ENCODE measurements at regions not wholly inside any gene's neighbourhood (a gene's known extent, or its start where the extent isn't known, plus 50 kb on each side); places are given as distances from the start of the nearest gene placed in this dataset.

DNA sequence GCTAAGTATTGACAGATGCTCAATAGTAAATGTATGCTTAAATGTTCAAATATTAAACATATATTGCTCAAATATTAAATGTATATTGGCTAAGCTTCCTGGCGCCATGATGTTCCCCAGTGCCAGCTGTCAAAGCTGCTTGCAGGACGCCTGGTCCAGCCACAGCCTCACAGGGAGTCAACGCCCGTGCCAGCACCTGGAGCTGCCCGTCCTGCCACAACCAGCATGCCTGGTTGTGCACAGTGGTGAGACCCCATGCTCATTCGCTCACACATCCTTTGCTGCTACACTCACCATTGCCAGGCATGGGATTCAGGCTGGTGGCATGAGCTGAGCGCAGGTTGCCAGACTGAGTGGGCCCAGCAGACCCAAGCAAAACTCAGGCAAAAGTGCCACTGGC, 926.9 kb upstream of the EDIL3 start:
- CTCF ChIA-PET = no interaction called here
- no peaks in the 10 kb centered on the region for H3K36me3 ChIP-seq (ENCODE audit: insufficient read depth, low read length, poor library complexity, severe bottlenecking)
- H3K4me3 ChIP-seq (ENCODE audit: low read depth, low read length, poor library complexity, severe bottlenecking) = no peak overlapping the region
- H3K27me3 ChIP-seq (replicated peaks; ENCODE audit: insufficient read depth, low read depth, low read length, poor library complexity) = no peaks in the 10 kb centered on the region
- no peaks in the 10 kb centered on the region for H3K9me3 ChIP-seq (ENCODE audit: low read depth, low read length, poor library complexity, severe bottlenecking)
- peaks cover 3% of the 10 kb centered on the region for H3K4me1 ChIP-seq (ENCODE audit: insufficient read depth, low read length, poor library complexity, severe bottlenecking)
- TF ChIP-seq EZH2 (IDR thresholded peaks at IDR 0.05; ENCODE audit: borderline replicate concordance, low read depth, low read length, poor library complexity, severe bottlenecking) = no peak
- TF ChIP-seq, protein P1, sequence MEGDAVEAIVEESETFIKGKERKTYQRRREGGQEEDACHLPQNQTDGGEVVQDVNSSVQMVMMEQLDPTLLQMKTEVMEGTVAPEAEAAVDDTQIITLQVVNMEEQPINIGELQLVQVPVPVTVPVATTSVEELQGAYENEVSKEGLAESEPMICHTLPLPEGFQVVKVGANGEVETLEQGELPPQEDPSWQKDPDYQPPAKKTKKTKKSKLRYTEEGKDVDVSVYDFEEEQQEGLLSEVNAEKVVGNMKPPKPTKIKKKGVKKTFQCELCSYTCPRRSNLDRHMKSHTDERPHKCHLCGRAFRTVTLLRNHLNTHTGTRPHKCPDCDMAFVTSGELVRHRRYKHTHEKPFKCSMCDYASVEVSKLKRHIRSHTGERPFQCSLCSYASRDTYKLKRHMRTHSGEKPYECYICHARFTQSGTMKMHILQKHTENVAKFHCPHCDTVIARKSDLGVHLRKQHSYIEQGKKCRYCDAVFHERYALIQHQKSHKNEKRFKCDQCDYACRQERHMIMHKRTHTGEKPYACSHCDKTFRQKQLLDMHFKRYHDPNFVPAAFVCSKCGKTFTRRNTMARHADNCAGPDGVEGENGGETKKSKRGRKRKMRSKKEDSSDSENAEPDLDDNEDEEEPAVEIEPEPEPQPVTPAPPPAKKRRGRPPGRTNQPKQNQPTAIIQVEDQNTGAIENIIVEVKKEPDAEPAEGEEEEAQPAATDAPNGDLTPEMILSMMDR (conservative IDR thresholded peaks at IDR 0.05; ENCODE audit: low read depth, low read length) = no peak
- POLR2A ChIA-PET (ENCODE audit: low non-redundant PET) = no interaction called here
- DNase-seq (ENCODE audit: low spot score) = no peak
- H3K27ac ChIP-seq (ENCODE audit: low read depth, low read length, poor library complexity, severe bottlenecking) = no peak overlapping the region
- intact Hi-C loops (cut with micrococcal nuclease; ENCODE audit: unreplicated experiment) = no loop called here
- no TSS peak for BruUV-seq (replicated peaks)

DNA sequence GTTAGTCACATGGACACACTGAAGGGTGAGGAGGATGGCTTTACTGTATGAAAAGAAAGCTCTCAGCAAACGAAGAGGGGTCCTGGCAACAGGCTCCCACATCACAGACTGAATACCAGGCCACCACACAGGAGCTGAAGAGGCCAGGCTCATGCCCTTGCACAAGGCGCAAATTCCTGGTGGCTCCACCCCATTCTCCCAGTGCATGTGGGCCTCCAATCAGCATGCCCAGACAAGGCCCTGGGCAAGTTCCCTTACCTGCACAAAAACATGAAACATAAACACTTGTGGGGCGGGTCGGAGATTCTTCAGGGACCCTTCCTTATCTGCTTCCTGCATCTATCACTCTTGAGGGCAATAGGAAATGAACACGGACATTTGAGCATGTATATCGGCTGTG, 935.8 kb upstream of the EDIL3 start:
- no peak overlapping the region for H3K27ac ChIP-seq (ENCODE audit: low read depth, low read length, poor library complexity, severe bottlenecking)
- H3K27me3 ChIP-seq (replicated peaks; ENCODE audit: insufficient read depth, low read depth, low read length, poor library complexity) = no peaks in the 10 kb centered on the region
- POLR2A ChIA-PET (ENCODE audit: low non-redundant PET) = no interaction called here
- CTCF ChIA-PET = no interaction called here
- no peaks in the 10 kb centered on the region for H3K36me3 ChIP-seq (ENCODE audit: insufficient read depth, low read length, poor library complexity, severe bottlenecking)
- no TSS peak for BruUV-seq (replicated peaks)
- H3K4me3 ChIP-seq (ENCODE audit: low read depth, low read length, poor library complexity, severe bottlenecking) = no peak overlapping the region
- DNase-seq (ENCODE audit: low spot score) = no peak
- peaks cover 15% of the 10 kb centered on the region for H3K4me1 ChIP-seq (ENCODE audit: insufficient read depth, low read length, poor library complexity, severe bottlenecking)
- TF ChIP-seq EZH2 (IDR thresholded peaks at IDR 0.05; ENCODE audit: borderline replicate concordance, low read depth, low read length, poor library complexity, severe bottlenecking) = no peak
- TF ChIP-seq, protein P1 (conservative IDR thresholded peaks at IDR 0.05; ENCODE audit: low read depth, low read length) = no peak
- intact Hi-C loops (cut with micrococcal nuclease; ENCODE audit: unreplicated experiment) = no loop called here
- H3K9me3 ChIP-seq (ENCODE audit: low read depth, low read length, poor library complexity, severe bottlenecking) = no peaks in the 10 kb centered on the region

DNA sequence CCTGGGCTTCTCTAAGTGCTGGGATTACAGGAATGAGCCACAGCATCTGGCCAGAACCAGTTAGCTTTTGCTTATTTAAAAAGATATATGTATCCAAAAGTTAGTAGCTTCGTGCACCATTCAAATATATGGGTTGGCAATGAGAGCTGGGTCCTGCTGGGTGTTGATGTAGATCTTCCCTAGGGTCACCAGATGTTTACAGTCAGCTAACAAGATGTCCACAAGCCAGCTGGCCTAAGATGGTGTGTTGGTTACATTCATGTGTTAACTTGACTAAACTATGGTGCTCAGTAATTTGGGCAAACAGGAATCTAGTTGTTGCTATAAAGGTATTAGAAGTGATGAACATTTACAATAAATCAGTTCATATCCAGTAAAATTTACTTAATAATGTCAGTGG, 948.6 kb upstream of the EDIL3 start:
- Histone ChIP-seq H3K27ac (ENCODE audit: low read depth, low read length, poor library complexity, severe bottlenecking) (no peak overlapping the region), H3K9me3 (ENCODE audit: low read depth, low read length, poor library complexity, severe bottlenecking) (no peaks in the 10 kb centered on the region), H3K4me1 (ENCODE audit: insufficient read depth, low read length, poor library complexity, severe bottlenecking) (no peaks in the 10 kb centered on the region), H3K4me3 (ENCODE audit: low read depth, low read length, poor library complexity, severe bottlenecking) (no peak overlapping the region), H3K36me3 (ENCODE audit: insufficient read depth, low read length, poor library complexity, severe bottlenecking) (no peaks in the 10 kb centered on the region), H3K27me3 (replicated peaks; ENCODE audit: insufficient read depth, low read depth, low read length, poor library complexity) (no peaks in the 10 kb centered on the region)
- intact Hi-C loops (cut with micrococcal nuclease; ENCODE audit: unreplicated experiment) = no loop called here
- no peak for TF ChIP-seq EZH2 (IDR thresholded peaks at IDR 0.05; ENCODE audit: borderline replicate concordance, low read depth, low read length, poor library complexity, severe bottlenecking)
- TF ChIP-seq, protein P1 (conservative IDR thresholded peaks at IDR 0.05; ENCODE audit: low read depth, low read length) = no peak
- no TSS peak for BruUV-seq (replicated peaks)
- CTCF ChIA-PET = no interaction called here
- POLR2A ChIA-PET (ENCODE audit: low non-redundant PET) = no interaction called here
- no peak for DNase-seq (ENCODE audit: low spot score)

All from A673 (cell line).